NCI-H2029 treated with DMSO at 0.1 percent for 48 hours (cell line): ENCODE measurements at regions not wholly inside any gene's neighbourhood (a gene's known extent, or its start where the extent isn't known, plus 50 kb on each side); places are given as distances from the start of the nearest gene placed in this dataset.
"Not testable (repeated sequence)": the region's sequence is repeated elsewhere in the genome, so short reads cannot be mapped to it uniquely, and the experiment has no call there.

Source experiments
- DNase-seq: peaks from one replicate; lab custom pipeline; 2025; lab: John Stamatoyannopoulos, UW

DNA sequence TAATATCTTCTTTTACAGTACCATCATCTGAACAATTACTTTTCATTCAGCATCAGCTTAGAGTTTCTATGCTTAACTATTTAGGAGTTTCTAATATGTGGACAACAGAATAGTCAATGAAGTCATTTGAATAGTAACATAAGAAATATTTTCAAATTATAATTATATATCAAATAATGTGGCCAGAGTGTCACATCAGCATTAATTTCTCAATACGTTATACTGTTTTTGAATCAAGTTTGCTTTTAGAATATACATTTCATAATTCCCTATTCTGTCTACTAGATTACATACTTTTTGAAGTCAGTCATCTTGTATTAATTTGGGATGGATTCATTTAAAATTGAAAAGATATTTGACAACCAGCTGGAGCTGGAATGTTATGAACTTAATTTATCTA is 677.4 kb upstream of the PABPC4L start:
- DNase-seq, result no peak

DNA sequence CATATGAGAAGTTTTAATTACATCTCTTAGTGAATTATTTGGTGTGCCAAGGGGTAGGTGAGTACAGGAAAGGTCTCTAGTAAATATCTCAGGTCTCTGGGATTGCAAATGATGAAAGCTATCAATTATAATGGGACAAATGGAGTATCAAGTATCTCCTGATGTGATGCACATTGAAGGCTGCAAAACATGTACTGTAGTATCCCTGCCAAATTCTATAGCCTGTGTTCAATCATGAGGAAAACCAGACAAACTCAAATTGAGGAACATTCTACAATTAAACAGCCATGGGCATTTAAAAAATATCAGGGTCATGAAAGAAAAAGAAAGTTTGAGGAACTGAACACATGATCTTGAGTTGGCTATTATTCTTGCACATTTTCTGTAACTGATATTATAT is 665.4 kb upstream of the PABPC4L start:
- DNase-seq, result no peak

DNA sequence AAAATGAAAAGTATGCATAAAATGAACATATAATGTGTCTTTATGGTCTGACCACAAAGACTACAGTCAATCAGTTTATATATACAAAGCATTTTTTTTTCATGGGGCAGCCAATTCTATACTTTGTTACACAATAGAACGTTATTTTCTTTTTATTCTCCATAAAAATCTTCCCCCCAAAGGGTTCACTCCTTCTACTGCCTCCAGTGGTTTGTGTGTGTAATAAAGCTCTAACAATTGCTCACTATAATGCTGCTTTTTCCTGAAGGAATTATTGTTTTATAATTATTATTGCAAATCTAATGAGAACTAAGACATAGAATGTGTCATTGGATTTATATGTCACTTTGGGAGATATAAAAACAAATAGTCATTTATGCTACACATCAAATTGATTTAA is 664.1 kb upstream of the PABPC4L start:
- DNase-seq, result no peak

DNA sequence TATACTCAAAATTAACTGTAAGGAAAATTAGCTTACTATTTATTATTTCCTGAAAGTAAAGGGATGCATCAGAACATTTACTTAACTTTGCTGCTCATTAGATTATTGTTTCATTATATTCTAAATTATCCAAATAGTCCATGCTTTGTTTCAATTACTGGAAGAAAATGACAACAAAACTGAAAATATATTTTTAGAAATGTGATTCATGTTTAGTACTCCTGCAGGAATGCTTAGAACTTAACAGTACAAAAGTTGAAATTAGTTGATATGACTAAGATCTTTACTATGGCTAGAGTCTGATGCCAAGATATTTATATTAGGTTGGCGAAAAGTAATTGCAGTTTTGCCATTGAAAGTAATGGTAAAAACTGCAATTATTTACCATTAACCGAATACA is 660.5 kb upstream of the PABPC4L start:
- no peak for DNase-seq

DNA sequence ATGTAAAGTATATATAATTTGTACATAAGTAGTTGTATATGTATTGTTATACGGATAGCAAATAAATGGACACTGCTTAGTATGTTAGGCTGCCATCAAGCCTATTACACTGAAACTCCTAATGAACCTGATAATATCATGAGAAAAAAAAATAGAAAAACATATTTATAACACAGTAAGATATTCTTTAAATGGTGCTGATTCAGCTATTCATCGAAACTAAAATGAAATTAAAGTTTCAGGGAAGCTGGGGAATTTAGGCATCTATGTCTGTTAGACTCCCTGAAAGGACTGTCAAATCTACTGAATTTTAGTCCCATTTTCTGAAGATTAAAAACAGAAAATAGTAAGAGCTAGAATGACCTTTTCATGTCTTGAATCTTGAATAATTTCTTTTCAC is 647.1 kb upstream of the PABPC4L start:
- DNase-seq, result no peak

DNA sequence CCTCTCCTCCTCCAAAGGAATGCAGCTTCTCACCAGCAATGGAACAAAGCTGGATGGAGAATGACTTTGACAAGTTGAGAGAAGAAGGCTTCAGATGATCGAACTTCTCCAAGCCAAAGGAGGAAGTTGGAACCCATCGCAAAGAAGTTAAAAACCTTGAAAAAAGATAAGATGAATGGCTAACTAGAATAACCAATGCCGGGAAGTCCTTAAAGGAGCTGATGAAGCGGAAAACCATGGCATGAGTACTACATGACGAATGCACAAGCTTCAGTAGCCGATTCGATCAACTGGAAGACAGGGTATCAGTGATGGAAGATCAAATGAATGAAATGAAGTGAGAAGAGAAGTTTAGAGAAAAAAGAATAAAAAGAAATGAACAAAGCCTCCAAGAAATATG is 629.2 kb upstream of the PABPC4L start:
- DNase-seq, result not testable (repeated sequence)

DNA sequence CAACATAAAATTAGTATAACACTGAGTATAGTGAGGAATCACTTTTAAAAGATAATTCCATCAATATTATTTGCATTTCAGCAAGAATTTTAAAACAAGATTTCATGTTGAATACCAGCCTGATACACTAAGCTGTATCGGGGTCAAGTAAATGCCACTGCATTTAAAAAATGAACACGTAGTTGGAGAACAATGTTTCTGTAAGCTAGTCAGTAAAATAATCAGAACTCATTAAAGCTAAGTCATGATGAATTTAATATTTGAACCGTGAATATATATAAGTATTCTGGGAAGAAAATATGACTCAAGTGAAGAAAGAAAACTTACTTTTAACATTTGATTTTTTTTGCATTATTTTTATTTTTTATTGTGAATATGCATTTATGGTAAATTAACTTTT is 611.0 kb upstream of the PABPC4L start:
- no peak for DNase-seq

DNA sequence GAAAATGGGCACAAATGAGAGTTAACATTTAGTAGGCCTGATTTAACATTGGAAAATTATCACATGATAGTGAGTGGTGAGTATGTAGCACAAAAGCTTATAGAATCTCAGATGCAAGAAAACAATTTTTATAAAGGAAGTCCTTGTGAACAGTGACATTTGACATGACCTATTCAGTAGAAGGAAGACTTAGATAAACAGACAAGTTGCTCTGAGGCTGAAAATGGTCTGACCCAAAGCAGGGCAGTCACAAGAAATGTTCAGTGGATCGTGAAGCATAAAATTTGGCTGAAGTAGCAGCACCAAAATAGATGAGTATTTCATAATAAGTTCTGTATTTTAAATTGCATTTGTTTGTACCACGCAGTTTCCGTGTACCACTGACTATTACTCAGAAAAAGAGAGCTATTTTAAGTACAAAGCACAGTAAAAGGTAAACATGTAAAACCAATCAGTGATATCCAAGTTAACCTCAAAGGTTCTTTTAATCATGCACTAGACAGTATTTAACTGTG is 605.7 kb upstream of the PABPC4L start:
- DNase-seq, result no peak

DNA sequence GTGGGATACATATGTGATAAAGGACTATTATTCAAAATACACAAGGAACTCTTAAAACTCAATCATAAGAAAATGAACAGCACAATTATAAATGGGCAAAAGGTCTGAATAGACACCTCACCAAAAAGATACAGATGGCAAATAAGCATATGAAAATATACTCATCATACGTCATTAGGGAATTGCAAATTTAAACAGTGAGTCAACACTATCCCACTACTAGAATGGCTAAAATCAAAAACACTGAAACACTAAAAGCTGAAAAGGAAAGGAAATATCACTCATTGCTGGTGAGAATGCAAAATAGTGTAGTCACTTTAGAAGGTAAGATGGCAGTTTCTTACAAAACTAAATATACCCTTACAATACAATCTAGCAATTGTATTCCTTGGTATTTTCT is 597.0 kb upstream of the PABPC4L start:
- no peak for DNase-seq

DNA sequence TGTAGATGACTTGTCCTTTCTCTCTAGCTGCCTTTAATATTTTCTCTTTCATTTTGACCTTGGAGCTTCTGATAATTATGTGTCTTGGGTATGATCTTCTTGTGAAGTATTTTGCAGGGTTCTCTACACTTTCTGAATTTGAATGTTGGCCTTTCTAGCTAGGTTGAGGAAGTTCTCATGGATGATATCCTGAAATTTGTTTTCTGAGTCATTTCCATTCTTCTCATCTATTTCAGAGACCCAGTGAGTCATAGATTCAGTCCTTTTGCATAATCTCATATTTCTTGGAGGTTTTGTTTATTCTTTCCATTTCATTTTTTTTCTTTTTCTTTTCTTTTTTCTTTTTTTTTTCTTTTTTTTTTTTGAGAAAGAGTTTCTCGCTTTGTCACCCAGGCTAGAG is 585.7 kb upstream of the PABPC4L start:
- no peak for DNase-seq

DNA sequence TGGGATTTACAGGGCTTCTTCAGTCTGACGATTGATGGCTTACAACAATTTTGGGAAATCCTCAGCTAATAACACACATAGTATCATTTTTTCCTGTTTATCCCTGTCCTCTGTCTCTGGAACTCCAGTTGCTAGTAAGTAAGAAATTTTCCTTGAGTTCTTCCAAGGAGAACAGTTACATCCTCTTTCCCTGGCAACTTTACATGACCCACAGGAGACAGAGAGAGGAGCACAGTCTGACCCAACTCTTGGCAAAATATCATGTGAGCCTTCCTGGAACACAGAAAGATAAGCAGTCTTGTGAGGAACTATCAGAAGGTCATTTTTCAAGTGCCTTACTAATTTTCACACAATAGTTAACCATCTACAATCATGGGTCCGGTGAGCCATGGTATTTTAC is 578.7 kb upstream of the PABPC4L start:
- no peak for DNase-seq

DNA sequence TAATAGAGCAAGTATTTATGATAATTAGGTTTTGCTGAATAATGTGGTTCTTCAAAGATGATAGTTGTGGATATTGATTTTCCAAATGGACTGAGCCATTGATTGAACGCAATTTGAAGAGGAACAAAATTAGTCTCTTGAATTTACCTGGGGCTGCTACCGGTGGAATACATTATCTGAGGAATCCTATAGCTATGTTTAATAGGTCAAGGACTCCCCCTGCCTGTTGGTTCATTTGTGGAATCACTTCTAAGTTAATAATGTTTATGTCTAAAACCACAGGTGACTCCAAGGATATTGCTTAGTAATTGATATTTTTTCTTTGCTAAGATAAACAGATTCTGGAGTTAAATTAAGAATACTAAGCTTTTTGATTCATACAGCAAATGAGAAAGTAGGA is 576.0 kb upstream of the PABPC4L start:
- no peak for DNase-seq

DNA sequence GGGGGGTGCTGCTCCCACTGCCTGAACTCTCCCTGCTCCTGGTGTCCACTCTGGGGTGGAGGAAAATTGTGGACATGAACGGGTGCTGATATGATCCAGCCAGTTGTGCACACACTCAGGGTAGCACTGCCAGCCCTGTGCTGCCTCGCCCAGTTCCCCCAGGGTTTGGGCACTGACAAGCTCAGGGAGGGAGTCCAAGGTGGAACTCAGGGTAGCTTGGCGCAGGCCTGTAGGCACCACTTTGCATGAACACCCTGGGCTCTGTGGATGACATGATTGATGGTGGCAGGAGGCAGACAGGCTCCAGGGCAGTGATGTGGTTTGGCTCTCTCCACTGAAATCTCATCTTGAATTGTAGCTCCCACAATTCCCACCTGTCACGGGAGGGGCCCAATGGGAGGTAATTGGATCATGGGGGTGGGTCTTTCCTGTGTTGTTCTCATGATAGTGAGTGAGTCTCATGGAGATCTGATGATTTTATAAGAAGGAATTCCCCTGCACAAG is 572.0 kb upstream of the PABPC4L start:
- DNase-seq, result no peak

DNA sequence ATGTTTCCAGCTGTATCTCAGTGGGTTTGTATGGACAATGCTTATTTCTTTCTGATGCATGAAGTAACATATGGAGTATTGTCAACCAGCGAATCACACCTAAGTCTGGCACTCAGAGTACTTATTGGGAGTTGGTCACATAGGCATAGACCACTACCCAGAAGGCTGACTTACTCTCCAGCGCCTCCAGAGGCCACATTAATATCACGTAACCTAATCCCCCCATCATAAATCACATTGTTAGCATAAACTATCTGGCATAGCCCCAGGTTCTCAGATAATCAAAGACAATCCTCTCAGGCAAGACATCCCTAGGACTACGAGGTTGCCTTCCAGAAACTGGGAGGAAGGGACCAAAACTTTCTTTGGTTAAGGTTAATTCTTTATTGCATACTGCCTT is 560.5 kb upstream of the PABPC4L start:
- no peak for DNase-seq

DNA sequence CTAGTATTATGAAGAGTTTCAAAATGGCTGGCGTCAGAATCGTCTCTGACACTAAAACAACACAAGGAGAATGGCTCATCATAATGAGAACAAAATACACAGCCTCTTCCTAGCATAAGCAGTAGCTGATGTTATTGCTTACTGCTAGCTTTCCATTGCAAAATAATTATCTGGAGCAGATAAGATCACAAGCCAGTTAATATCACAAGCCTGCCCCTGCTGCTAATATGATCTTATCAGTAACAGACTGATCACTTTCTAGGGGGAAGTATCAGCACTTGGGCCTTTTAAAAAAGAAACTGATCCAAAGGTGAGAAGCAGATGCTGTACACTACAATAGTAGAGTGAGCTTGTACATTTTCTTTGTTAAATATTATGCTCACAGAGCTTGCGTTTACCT is 554.8 kb upstream of the PABPC4L start:
- DNase-seq, result no peak

DNA sequence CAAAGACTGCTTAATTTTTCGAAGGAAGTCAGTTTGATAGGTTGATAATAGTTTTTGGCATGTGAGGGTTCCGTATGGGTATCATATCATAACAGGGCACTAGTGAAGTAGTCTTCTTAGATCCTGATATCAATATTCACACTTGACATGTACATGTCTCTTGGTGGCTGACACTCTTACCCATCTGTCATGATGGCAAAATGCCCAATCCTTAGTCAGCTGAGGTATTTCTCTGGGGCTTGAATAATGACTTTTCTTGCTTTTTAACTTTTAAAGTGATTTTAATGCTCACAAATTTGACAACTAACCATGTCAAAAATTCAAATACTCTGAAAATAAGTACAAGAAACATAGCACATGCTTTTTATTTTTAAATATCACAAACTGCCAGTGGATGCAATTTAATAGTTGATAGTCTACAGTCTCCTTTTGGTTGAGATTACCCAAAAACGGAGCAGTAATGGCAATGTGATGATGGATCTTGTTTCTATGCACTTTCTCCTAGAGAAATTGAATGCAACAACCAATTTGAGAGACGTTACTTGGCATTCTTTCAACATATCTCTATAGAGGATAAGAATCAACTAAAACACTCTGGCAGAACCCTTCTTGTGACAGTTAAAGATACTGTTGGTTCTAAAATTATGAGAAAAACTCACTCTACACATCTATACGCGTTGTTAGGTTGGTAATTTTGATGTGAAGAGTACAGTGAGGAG is 552.9 kb upstream of the PABPC4L start:
- no peak for DNase-seq

DNA sequence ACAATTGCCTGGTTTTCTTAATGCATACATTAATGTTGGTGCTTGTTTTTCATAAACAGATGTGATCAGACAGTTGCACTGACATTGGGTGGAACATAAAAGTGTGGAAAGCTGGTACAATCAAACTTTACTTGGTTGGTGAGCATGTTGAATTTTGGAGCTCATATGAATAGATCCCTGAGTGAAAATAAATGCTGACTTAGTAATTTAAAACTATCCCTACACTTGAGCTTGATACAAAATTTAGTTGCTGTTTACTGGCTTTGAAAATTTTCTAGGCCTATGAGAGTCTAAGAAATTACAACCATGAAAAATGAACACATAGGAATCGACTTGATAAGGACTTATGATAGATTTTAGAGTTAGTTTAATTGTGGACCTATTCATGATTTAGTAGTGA is 551.8 kb upstream of the PABPC4L start:
- DNase-seq, result no peak

DNA sequence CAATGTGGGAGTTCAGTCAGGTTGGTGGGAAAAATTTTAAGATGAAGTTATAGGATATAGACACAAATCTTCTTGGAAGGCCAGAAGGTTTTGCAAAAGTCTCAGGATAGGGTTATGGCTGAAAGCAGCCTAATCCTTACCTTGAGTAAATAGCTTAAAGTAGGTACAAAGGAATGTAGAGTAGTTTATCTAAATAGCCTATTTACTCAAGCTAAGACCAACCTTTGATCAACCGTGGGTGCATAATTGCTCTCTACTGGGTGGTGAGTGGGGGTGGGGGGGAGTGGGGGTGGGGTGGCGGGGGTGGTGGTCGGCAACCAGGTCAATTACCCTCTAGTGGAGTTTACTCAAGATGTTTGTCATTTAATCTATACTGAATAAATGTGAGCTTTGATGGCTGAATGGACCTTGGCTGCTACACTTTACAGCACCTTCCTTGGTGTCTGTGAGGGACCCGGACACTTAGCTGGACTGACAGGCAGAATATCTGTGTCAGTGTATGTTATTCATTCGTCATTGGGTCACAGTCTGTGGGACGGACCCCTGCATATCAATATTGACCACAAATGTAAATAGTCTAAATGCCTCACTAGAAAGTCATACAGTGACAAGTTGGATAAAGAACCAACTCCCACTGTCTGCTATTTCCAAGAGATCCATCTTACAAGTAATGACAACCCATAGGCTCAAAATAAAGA is 545.7 kb upstream of the PABPC4L start:
- DNase-seq, result no peak

DNA sequence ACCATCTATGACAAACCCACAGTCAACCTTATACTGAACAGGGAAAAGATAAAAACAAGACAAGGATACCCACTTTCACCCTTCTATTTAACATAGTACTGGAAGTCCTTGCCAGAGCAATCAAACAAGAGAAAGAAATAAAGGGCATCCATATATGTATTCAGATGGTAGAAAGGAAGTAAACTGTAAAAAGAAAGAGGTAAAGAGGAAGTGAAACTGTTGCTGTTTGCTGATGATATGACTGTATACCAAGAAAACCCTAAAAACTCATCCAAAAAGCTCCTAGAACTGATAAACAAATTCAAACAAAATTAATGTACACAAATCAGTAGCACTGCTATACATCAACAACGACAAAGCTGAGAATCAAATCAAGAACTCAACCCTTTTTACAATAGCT is 538.7 kb upstream of the PABPC4L start:
- no peak for DNase-seq

DNA sequence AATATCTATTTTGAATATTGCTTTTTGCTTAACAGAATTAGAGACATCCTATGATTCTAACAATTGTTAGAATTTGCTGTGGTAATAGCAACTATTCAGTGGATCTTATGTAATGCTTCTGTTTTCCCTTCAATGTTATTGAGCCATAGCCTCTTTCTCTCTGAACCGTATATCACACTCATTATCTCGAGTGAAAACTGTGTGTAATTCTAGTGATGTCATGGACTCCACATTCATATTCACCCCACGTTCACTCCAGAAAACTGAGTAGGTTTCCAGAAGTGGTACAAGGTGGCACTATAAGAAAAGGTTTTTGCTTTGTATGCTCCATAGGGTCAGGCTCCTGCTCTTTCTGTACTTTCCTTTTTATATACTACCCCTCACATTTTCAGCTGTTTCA is 534.3 kb upstream of the PABPC4L start:
- DNase-seq, result no peak

DNA sequence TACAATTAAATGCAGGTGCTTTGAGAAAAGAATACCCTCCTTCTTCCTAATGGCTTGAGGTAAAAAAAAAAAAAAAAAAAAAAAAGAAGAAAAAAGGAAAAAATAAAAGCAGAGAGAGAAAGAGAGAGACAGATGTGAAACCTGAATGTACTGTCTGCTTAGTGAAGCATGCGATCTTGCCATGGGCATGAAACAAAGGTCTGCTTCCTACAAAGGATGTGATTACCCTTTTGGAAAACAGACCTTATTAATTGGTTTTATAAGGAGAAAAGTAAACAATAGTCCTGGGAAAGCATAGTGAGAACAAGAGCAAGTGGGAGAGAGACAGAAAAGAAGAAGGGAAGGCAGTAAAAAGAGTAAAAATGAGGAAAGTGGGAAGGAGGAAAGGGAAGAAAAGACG is 526.1 kb upstream of the PABPC4L start:
- DNase-seq, result no peak

DNA sequence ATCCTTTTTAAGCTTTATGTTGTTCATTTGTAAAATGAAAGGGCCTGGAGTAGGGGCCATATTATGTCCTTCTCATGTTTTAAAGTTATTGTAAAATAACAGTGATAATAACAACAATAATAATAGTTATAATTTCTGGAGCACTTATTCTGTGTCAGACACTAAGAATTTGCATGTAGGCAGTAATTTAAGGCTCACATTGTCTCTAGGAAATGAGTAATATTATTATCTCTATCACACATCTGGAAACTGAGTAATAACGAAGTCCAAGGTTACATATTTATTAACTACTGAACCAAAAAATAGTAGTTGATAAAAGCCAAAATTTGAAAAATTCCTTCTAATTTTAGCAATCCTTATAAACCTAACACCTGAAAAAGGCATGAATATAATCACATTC is 520.7 kb upstream of the PABPC4L start:
- no peak for DNase-seq

DNA sequence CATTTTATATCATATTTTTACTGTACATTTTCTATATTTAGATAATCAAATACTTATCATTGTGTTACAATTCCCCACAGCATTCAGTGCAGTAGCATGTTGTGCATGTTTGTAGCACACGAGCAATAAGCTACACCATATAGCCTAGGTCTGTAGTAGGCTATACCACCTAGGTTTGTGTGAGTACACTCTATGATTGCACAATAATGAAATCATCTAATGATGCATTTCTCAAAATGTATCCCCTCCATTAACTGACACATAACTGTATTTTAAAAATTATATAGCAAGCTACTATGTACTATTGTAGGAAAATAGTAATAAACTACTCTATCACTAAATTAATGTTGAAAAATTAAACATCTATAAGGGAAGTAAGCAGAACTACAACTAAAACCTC is 518.4 kb upstream of the PABPC4L start:
- no peak for DNase-seq

DNA sequence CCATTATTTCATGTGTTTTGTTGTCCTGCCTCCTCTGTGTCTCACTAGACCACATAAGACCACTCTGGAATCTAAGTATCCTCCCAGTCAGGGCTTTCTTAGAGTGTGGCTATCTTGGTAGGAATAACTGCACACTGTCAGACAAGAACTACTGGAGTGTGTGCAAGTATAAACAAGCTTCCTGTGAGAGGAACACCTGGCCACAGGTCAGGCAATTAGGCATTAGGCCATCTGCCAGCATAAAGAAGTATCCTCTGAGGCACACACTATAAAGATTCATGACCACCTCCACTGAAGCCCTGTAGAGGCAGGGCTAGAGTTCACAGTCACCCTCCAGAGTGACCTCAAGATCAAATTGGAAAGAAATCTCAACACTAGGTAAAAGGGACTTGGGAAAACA is 507.0 kb upstream of the PABPC4L start:
- no peak for DNase-seq
